HT-29 (cell line): ENCODE measurements at regions not wholly inside any gene's neighbourhood (a gene's known extent, or its start where the extent isn't known, plus 50 kb on each side); places are given as distances from the start of the nearest gene placed in this dataset.

Experiments
- DNase-seq: peaks from one replicate; pipeline ENCODE4 v3.0.0-alpha.2; 2015; ENCODE audit warnings: low spot score

- DNase-seq, result no peak
Observed at GRCh38 chr14:98952593-98953350, 319.2 kb downstream of the BCL11B start.

GRCh38 chr14:98953551-98954348, 318.2 kb downstream of the BCL11B start:
- peak; percentile 20 for DNase-seq

GRCh38 chr14:98954349-98955000, 317.5 kb downstream of the BCL11B start:
- no peak for DNase-seq

- no peak for DNase-seq
Observed at GRCh38 chr14:98955036-98955740, 316.8 kb downstream of the BCL11B start.

GRCh38 chr14:98955741-98956070, 316.3 kb downstream of the BCL11B start:
- DNase-seq, result no peak

- DNase-seq, result no peak
Observed at GRCh38 chr14:98956181-98956580, 315.8 kb downstream of the BCL11B start.

GRCh38 chr14:98956661-98957060, 315.3 kb downstream of the BCL11B start:
- no peak for DNase-seq

GRCh38 chr14:98957211-98958047, 314.6 kb downstream of the BCL11B start:
- peak; percentile 41 for DNase-seq

GRCh38 chr14:98958048-98958631, 313.9 kb downstream of the BCL11B start:
- no peak for DNase-seq

- DNase-seq, result no peak
Observed at GRCh38 chr14:98958632-98959031, 313.4 kb downstream of the BCL11B start.

GRCh38 chr14:98959410-98959809, 312.6 kb downstream of the BCL11B start:
- no peak for DNase-seq

GRCh38 chr14:98959958-98960616, 311.9 kb downstream of the BCL11B start:
- DNase-seq, result peak; percentile 62

- no peak for DNase-seq
Observed at GRCh38 chr14:98960617-98961013, 311.4 kb downstream of the BCL11B start.

GRCh38 chr14:98961191-98961590, 310.8 kb downstream of the BCL11B start:
- DNase-seq, result no peak

GRCh38 chr14:98962118-98962517, 309.9 kb downstream of the BCL11B start:
- peak; percentile 44 for DNase-seq

- DNase-seq, result no peak
Observed at GRCh38 chr14:98963610-98964009, 308.4 kb downstream of the BCL11B start.

- DNase-seq, result no peak
Observed at GRCh38 chr14:98964171-98964570, 307.8 kb downstream of the BCL11B start.

GRCh38 chr14:98965076-98965475, 306.9 kb downstream of the BCL11B start:
- no peak for DNase-seq

- no peak for DNase-seq
Observed at GRCh38 chr14:98966016-98966415, 306.0 kb downstream of the BCL11B start.
